SU-DHL-6 (cell line): ENCODE measurements at regions not wholly inside any gene's neighbourhood (a gene's known extent, or its start where the extent isn't known, plus 50 kb on each side); places are given as distances from the start of the nearest gene placed in this dataset.

Source experiments
- CTCF ChIP-seq: fragments of 200-600 bp; sonication (generic); IDR thresholded peaks from one replicate; pipeline ENCODE4 v1.5.1; 2017; ENCODE audit warnings: antibody characterized with exemption, mild to moderate bottlenecking, low read length, moderate library complexity; ENCODE audit not compliant: insufficient read depth, poor library complexity, severe bottlenecking
- EZH2phosphoT487 ChIP-seq: fragments of 200-600 bp; sonication (generic), shearing (Covaris generic); conservative IDR thresholded peaks from 2 replicates; pipeline ENCODE4 v1.6.1; 2018; ENCODE audit warnings: mild to moderate bottlenecking, antibody characterized with exemption, low read length, moderate library complexity, mixed read lengths

- TF ChIP-seq CTCF, result no peak
- TF ChIP-seq EZH2phosphoT487, result no peak
Measured at GRCh38 chr20:20783450-20783849, 71.0 kb upstream of the RALGAPA2 start.
